Right cardiac atrium (tissue), 5 donors: ENCODE measurements at regions not wholly inside any gene's neighbourhood (a gene's known extent, or its start where the extent isn't known, plus 50 kb on each side); places are given as distances from the start of the nearest gene placed in this dataset.
A peak's percentile ranks its signal among the peaks of the same experiment; 100 is the strongest.

Experiments
- ATAC-seq, 2 donors: fragments of 200-7000 bp; cut with Tn5 transposase; one replicate each; pipeline versions ENCODE4 v1.8.0 to v1.9.1; 2020; ENCODE audit warnings: moderate library complexity in 2 of 2, mild to moderate bottlenecking in 1 of 2
- DNase-seq, 3 donors: peaks; one replicate each; pipeline ENCODE4 v3.0.0-alpha.2; 2020
- H3K27ac ChIP-seq: one replicate; pipeline ENCODE4 v1.5.1; 2013; ENCODE audit warnings: mild to moderate bottlenecking, low read length, control low read depth, moderate library complexity
- H3K27me3 ChIP-seq: one replicate; pipeline ENCODE4 v1.6.1; 2013; ENCODE audit not compliant: control insufficient read depth, insufficient read depth
- H3K4me1 ChIP-seq: one replicate; pipeline ENCODE4 v1.6.1; 2013; ENCODE audit warnings: low read length; ENCODE audit not compliant: control insufficient read depth, insufficient read depth
- H3K4me3 ChIP-seq: one replicate; pipeline ENCODE4 v1.5.1; 2013; ENCODE audit warnings: low read length, control low read depth
- H3K9me3 ChIP-seq: one replicate; pipeline ENCODE4 v1.6.1; 2013; ENCODE audit warnings: low read length; ENCODE audit not compliant: control insufficient read depth
- WGBS: extraction: QIAGEN DNeasy Blood & Tissue Kit; methylation state at CpG from one replicate; pipeline ENCODE4 v1.1.7; 2013; 5-methylcytosine and 5-hydroxymethylcytosine counted together
- intact Hi-C, 4 donors: fragments of 100-400 bp; cut with DNase I; formaldehyde crosslinking; loops; one replicate each; pipeline versions ENCODE4 v1.11.0 to v1.14.0; 2022 to 2023
- donor health status: healthy with polysubstance abuse.
- donor health status: DM: no; HTN: yes; CAD: no.
- donor health status: DM: no; HTN: no; CAD: no.
- donor health status: DM: no; HTN: yes; CAD: no; lungs with severe emphysema.
- donor health status: DM: yes; HTN: yes; CAD: no.

DNA sequence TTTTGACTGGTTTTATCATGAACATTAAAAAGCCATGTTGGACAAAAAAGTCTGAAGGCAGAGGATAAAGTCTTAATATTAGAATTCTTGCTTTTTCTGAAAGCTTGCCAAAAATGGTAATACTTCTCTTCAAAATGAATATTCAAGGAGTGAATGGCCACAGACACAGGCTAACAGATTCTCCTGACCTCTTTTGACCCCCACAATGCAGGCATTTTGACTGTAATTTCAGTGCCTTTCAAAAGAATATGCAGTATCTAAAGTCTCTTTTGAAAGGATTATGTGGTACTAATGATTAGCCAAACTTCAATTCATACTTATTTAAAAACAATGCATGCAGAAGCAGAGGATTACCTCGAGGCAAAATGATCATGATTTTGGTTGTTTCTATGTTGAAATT lies 557.8 kb upstream of the GCFC2 start:
- Histone ChIP-seq H3K4me1 (no peaks in the 10 kb centered on the region), H3K9me3 (no peaks in the 10 kb centered on the region), H3K27ac (no peak overlapping the region), H3K27me3 (no peaks in the 10 kb centered on the region), H3K4me3 (no peak overlapping the region)
- DNase-seq (no peak), ATAC-seq (no peak)
- intact Hi-C loops = no loop called here
- WGBS = 26% methylated on average over 1 of the region's 1 CpG

DNA sequence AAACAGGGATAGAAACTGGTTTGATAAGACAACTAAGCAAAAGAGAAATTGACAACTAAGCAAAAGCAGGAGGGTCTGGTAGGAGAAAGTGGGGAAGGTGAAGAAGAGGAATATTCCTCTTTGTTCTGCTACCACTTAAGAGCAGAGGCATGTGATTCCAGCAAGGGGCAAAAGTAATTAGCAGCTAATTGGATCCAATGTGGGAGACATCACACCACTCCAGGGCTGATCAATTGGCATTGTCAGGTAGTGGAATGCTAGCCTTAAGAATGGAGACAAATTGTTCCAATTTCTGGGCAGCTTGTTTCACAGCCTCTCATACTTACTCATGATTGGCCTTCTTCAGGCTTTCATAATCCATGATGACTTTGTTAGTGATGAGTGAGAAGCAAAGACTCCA lies 547.1 kb upstream of the GCFC2 start:
- H3K4me3 ChIP-seq = no peak overlapping the region
- H3K27ac ChIP-seq = no peak overlapping the region
- DNase-seq = no peak
- no peaks in the 10 kb centered on the region for H3K9me3 ChIP-seq
- no peaks in the 10 kb centered on the region for H3K4me1 ChIP-seq
- intact Hi-C loops = no loop called here
- ATAC-seq = no peak
- H3K27me3 ChIP-seq = no peaks in the 10 kb centered on the region

DNA sequence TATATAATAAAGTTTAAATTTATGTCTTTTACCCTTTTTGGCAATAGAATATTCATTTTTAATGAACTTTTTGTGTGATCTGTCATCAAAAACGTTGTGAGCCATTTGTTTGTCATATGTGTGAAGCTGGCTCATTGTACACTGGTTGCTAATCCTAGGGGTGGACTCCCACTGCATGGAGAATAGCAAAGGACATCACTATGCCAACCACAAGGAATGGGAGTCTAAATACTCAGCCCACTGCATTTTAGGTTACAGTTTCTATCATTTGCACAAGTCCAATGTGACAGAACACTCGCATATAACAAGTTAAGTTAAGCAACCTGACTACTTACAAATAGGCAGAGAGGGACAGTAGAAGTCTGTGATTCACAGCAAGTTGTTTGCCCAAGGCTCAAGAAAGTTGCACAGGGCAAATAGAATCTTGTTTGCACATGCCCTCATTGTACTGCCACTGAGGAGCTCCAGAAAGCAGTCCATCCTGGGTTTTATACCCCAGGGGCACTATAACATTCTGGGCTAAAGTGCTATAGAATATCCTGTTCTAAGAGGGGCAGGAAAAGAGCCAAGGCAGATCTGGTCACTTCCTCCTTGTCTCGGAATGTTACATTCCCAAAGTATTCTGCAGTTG lies 545.9 kb upstream of the GCFC2 start:
- ATAC-seq (no peak), DNase-seq (no peak)
- no peak overlapping the region for H3K4me3 ChIP-seq
- WGBS = 50% methylated on average over 3 of the region's 3 CpGs
- H3K27ac ChIP-seq = no peak overlapping the region
- no peaks in the 10 kb centered on the region for H3K4me1 ChIP-seq
- intact Hi-C loops = no loop called here
- H3K9me3 ChIP-seq = no peaks in the 10 kb centered on the region
- no peaks in the 10 kb centered on the region for H3K27me3 ChIP-seq

DNA sequence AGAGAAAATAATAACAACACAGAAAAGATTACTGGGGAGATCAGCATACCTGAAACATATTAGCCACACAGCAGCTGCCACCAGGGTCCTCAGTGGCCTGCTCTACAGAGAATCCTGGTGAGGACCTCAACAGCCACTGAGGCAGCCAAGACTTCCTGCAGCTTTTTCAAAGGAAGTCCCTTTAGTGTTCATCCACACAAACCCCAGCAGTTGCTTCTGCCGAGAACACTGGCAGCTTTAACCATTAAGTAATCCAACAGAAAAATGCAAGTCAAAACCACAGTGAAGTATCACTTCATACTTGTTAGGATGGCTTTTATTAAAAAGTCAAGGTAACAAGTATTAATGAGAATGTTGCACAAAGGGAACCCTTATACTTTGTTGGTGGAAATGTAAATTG lies 542.0 kb upstream of the GCFC2 start:
- H3K4me3 ChIP-seq = no peak overlapping the region
- H3K4me1 ChIP-seq = no peaks in the 10 kb centered on the region
- H3K27me3 ChIP-seq = no peaks in the 10 kb centered on the region
- H3K9me3 ChIP-seq = no peaks in the 10 kb centered on the region
- no peak for ATAC-seq
- intact Hi-C loops = no loop called here
- WGBS = 34% methylated on average over 1 of the region's 1 CpG
- no peak for DNase-seq
- H3K27ac ChIP-seq = no peak overlapping the region

DNA sequence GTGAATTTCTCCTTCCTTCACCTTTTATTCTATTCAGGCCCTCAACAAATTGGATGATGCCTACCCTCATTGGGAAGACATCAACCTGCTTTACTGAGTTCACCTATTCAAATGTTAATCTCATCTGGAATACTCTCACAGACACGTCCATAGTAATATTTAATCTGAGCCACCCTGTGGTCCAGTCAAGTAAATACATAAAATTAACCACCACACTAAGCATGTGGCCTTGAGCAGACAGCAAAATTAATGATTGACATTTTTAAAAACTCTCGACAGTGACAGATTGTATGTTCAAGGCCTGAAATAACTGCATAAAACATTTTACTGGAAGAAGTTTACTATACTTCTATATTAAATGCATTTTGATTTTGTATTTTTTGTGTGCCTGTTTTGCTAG lies 540.6 kb upstream of the GCFC2 start:
- H3K9me3 ChIP-seq = no peaks in the 10 kb centered on the region
- WGBS = 72% methylated on average over 2 of the region's 2 CpGs
- H3K4me1 ChIP-seq = no peaks in the 10 kb centered on the region
- intact Hi-C loops = no loop called here
- H3K4me3 ChIP-seq = no peak overlapping the region
- ATAC-seq = no peak
- DNase-seq = no peak
- H3K27ac ChIP-seq = no peak overlapping the region
- H3K27me3 ChIP-seq = no peaks in the 10 kb centered on the region

DNA sequence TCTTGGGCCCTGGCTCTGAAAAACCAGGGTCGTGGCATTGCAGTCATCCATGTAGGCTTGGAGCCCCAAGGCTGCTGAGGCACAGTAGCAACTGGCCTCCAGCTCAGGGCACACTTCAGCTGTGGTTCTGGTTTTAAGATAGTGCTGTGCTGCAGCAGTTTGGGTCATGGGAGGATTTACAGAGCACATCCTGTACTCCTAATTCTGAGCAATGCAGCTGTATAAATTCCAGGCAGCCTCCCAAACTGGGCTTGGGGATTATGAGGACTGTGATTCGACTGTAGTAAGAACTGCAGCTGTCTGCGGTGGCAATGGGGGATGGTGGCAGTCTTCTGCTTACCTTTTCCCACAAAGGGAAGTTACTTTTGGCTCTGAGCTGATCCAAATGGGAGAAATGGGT lies 536.3 kb upstream of the GCFC2 start:
- ATAC-seq = no peak
- no peak for DNase-seq
- no peaks in the 10 kb centered on the region for H3K27me3 ChIP-seq
- no peaks in the 10 kb centered on the region for H3K4me1 ChIP-seq
- WGBS = 78% methylated on average over 3 of the region's 3 CpGs
- intact Hi-C loops = no loop called here
- H3K27ac ChIP-seq = no peak overlapping the region
- H3K9me3 ChIP-seq = no peaks in the 10 kb centered on the region
- no peak overlapping the region for H3K4me3 ChIP-seq

DNA sequence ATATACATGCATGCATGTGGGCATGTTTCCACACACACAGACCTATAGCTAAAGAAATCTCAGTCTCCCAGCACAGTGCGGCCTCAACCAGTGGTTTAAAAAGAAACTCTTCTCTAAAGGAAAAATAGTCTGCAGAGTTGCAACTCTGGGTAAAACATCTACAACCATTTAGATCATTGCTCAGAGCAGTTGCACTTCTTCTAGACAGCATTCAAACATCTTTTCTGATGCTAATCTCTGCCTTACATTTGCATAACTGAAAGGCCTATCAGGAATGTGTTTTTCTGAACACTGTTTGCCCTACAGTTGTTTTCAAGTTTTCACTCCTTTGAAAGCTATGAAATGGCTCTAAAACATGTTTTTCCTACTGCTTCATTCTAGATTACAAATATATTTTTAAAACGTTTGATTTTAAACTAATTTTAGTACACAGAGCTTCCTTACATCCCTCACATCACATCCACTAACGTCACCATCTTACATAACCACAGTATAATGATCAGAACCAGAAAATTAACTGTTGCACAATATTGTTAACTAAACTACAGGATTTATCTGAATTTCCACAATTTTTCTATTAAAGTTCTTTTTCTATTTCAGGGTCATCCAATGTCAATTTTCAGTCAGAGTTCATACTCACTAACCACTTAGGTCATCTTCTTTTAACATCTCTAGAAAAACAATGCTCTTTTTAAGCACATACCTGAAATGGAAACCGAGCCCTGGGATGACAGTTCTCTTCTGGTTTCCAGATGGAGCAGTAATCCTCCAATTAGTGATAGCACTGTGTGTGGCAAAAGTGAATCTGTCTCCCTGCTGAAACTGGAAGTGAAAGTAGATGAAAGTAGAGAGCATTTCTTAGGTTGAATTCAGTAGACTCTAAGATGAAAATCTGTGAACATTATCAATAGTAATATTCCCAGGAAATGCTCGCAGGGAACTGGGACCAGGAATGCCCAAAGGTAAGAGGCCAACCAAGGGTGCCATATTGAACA lies 501.6 kb upstream of the GCFC2 start:
- no peak overlapping the region for H3K27ac ChIP-seq
- ATAC-seq = no peak
- no peak for DNase-seq
- H3K9me3 ChIP-seq = no peaks in the 10 kb centered on the region
- H3K27me3 ChIP-seq = no peaks in the 10 kb centered on the region
- no peaks in the 10 kb centered on the region for H3K4me1 ChIP-seq
- 67% methylated on average over 5 of the region's 5 CpGs for WGBS
- H3K4me3 ChIP-seq = no peak overlapping the region
- intact Hi-C loops = no loop called here

DNA sequence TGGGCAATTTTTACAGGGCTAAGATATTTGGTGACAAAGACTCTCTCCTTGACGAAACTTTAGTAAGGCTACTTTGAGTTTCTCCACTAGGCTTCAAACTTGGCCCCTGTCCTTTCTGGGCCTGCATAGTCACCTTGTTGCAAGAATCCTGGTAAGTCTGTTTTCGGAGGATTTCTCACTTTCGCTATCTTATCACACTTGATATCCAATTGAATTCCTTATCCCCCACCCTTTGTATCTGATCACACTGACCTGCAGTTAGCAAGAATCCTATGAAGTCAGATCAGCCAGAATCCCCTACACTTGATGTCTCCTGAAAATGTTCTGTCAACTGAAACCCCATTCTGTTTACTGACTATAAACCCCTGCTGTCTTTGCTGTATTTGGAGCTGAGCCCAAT lies 499.8 kb upstream of the GCFC2 start:
- ATAC-seq = no peak
- Histone ChIP-seq H3K4me3 (no peak overlapping the region), H3K27ac (no peak overlapping the region), H3K9me3 (no peaks in the 10 kb centered on the region), H3K4me1 (no peaks in the 10 kb centered on the region), H3K27me3 (no peaks in the 10 kb centered on the region)
- DNase-seq = no peak
- WGBS = 73% methylated on average over 3 of the region's 3 CpGs
- intact Hi-C loops = no loop called here

DNA sequence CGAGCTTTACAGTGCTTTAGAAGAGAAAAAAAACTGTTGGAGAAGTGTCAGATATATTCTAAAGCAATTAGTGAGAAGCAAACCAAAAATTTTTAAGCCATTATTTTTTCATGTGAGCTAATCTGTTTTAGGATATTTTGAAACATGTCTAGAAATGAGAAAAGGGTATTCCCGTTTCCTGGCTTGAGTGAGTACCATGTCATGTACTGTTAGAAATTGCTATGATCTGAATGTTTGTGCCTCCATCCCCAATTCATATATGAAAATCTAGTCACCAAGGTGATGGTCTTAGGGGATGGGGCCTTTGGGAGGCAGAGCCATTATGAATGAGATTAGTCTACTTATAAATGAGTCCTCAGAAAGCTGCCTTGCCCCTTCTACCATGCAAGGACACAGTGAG lies 493.3 kb upstream of the GCFC2 start:
- DNase-seq = no peak
- Histone ChIP-seq H3K9me3 (no peaks in the 10 kb centered on the region), H3K27me3 (no peaks in the 10 kb centered on the region)

DNA sequence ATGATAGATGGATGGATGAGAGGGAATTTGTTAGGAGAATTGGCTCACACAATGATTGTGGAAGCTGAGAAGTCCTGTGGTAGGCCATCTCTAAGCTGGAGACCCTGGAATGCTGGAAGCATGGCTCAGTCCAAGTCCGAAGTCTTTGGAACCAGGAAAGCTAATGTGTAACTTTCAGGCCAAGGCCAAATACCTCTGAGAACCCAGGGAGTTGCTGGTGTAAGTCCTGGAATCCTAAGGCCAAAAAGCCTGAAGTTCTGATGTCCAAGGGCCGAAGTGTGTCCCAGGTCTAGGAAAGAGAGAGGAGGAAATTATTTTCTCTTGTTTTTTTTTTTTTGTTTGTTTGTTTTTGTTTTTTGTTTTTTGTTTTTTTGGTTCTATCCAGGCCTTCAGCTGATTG lies 492.2 kb upstream of the GCFC2 start:
- Histone ChIP-seq H3K4me3 (no peak overlapping the region), H3K27me3 (no peaks in the 10 kb centered on the region), H3K27ac (no peak overlapping the region), H3K4me1 (no peaks in the 10 kb centered on the region), H3K9me3 (no peaks in the 10 kb centered on the region)
- DNase-seq (no peak), ATAC-seq (no peak)
- WGBS = 76% methylated on average over 2 of the region's 2 CpGs
- intact Hi-C loops = no loop called here

More for the DNA sequence above, 493.3 kb upstream of the GCFC2 start:
- intact Hi-C loops = no loop called here
- Histone ChIP-seq H3K4me1 (no peaks in the 10 kb centered on the region), H3K4me3 (no peak overlapping the region), H3K27ac (no peak overlapping the region)
- WGBS = 64% methylated on average over 2 of the region's 2 CpGs
- ATAC-seq = no peak

DNA sequence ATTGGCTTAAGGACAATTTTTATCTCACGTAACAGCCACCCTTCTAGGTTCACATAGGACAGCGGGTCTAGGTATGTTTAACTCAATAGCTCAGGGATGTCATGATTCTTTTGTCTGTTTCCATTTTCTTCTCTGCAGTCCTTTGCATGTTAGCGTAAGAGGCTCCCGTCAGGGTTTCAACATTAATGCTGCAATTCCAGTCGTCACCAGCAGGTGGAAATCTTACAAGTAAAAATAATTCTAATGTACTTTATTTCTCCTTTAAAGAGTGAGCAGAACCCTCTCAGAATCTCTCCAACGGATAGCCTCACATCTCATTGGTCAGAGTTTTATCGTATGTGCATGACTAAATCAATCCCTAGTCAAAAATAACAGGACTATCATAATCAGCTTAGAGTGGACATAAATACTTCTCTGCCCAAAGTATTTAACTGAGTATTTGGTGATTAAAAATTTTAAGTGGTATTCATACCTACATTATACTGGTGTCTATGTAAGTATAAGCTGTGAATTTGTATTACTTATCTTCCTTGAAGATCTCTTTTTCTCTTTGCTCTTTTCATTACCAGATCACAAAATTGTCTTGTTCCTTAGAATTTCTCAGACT lies 487.2 kb upstream of the GCFC2 start:
- Histone ChIP-seq H3K27me3 (no peaks in the 10 kb centered on the region), H3K4me3 (no peak overlapping the region), H3K4me1 (no peaks in the 10 kb centered on the region), H3K9me3 (no peaks in the 10 kb centered on the region), H3K27ac (no peak overlapping the region)
- intact Hi-C loops = loop anchor here in 1 of 4 donors (10.0 kb wide), 1 partner anchor 397 kb away; no protein-coding TSS in a partner anchor
- no peak for ATAC-seq
- WGBS = 19% methylated on average over 7 of the region's 7 CpGs
- peak; percentile 18 to 42 (median 38) for DNase-seq
